ENCODE measurements at regions not wholly inside any gene's neighbourhood (a gene's known extent, or its start where the extent isn't known, plus 50 kb on each side); places are given as distances from the start of the nearest gene placed in this dataset.

GRCh38 chr5:87099968-87100367 lies 167.7 kb upstream of the RASA1 start:
- no peak overlapping the region for H3K27ac ChIP-seq (ENCODE audit: insufficient read depth, low read length)
- no peak overlapping the region for H2AFZ ChIP-seq (replicated peaks; ENCODE audit: low read length, poor library complexity)
- no peaks in the 10 kb centered on the region for H4K20me1 ChIP-seq (ENCODE audit: insufficient read depth, low read length)
- H3K14ac ChIP-seq (replicated peaks; ENCODE audit: low read depth, low read length): no peak overlapping the region
- no peak overlapping the region for H2AK5ac ChIP-seq (ENCODE audit: low read depth, low read length)
- no TSS peak for BruUV-seq (replicated peaks)
- in situ Hi-C loops (cut with MboI; ENCODE audit: low sequenced_read_pairs): no loop called here
- ATAC-seq (ENCODE audit: low read depth) (no peak), DNase-seq (no peak)
- H3K27me3 ChIP-seq (ENCODE audit: control insufficient read depth, insufficient read depth, low read length): no peaks in the 10 kb centered on the region
- no peak overlapping the region for H4K8ac ChIP-seq (ENCODE audit: low read depth in 2 of 2, low read length in 2 of 2)
- no peaks in the 10 kb centered on the region for H3K79me1 ChIP-seq (ENCODE audit: low read depth in 1 of 2, low read length in 2 of 2)
- no peak overlapping the region for H3K4me3 ChIP-seq (ENCODE audit: insufficient read depth, low read depth, low read length)
- H2BK5ac ChIP-seq (ENCODE audit: low read depth, low read length, poor library complexity, severe bottlenecking): no peak overlapping the region
- H3K18ac ChIP-seq (ENCODE audit: low read depth, low read length): no peak overlapping the region
- TF ChIP-seq CEBPB (IDR thresholded peaks at IDR 0.05; ENCODE audit: low read depth, low read length): no peak
- no peak for TF ChIP-seq RAD21 (IDR thresholded peaks at IDR 0.05; ENCODE audit: low read length)
- no peak for TF ChIP-seq POLR2A (IDR thresholded peaks at IDR 0.05; ENCODE audit: low read depth, low read length)
- no peak for TF ChIP-seq CTCF (conservative IDR thresholded peaks at IDR 0.05; ENCODE audit: low read depth, low read length)
- TF ChIP-seq SMC3 (IDR thresholded peaks at IDR 0.05; ENCODE audit: low read depth, low read length): no peak
- TF ChIP-seq NFE2L2 (IDR thresholded peaks at IDR 0.05; ENCODE audit: low read depth, low read length): no peak
- no peak for TF ChIP-seq ELK1 (IDR thresholded peaks at IDR 0.05; ENCODE audit: borderline replicate concordance, low read depth, low read length)
- TF ChIP-seq RFX5 (IDR thresholded peaks at IDR 0.05; ENCODE audit: low read depth, low read length): no peak
- no peak for TF ChIP-seq CHD1 (IDR thresholded peaks at IDR 0.05; ENCODE audit: low read depth, low read length)
- no peak for TF ChIP-seq RCOR1 (IDR thresholded peaks at IDR 0.05; ENCODE audit: insufficient replicate concordance, low read length)
- no peak for TF ChIP-seq BHLHE40 (IDR thresholded peaks at IDR 0.05; ENCODE audit: low read depth, low read length)
- no peaks in the 10 kb centered on the region for H3K9me1 ChIP-seq (ENCODE audit: insufficient read depth, low read length)
- H4K91ac ChIP-seq (ENCODE audit: insufficient read depth, low read depth, low read length): no peak overlapping the region
- H3K56ac ChIP-seq (ENCODE audit: extremely low read depth, insufficient read depth, low read length): no peak overlapping the region
- H2BK20ac ChIP-seq (ENCODE audit: low read depth, low read length): no peak overlapping the region
- peaks cover 1% of the 10 kb centered on the region; the same call in 1 of the 2 replicates for H3K4me1 ChIP-seq (ENCODE audit: control insufficient read depth, insufficient read depth, low read length)
- no peak overlapping the region for H3K23ac ChIP-seq (ENCODE audit: low read depth, low read length)
- H2BK120ac ChIP-seq (ENCODE audit: low read depth, low read length): no peak overlapping the region
- no peaks in the 10 kb centered on the region for H3K9me3 ChIP-seq (ENCODE audit: control insufficient read depth, insufficient read depth, low read length)
- no peak overlapping the region for H2AK9ac ChIP-seq (replicated peaks; ENCODE audit: low read depth, low read length, poor library complexity)
- H3K9ac ChIP-seq (ENCODE audit: low read depth, low read length): no peak overlapping the region
- no peak overlapping the region for H3K4ac ChIP-seq (ENCODE audit: low read depth, low read length)
- dilution Hi-C loops (cut with HindIII; ENCODE audit: low sequenced_read_pairs, unreplicated experiment): no loop called here
- ChIA-PET CTCF (no interaction called here), POLR2A (ENCODE audit: unreplicated experiment) (no interaction called here)
- H3K4me2 ChIP-seq (ENCODE audit: low read depth, low read length): no peak overlapping the region
- intact Hi-C loops (cut with micrococcal nuclease): no loop called here
- H4K5ac ChIP-seq (ENCODE audit: low read depth, low read length): no peak overlapping the region
- no peak overlapping the region for H2BK15ac ChIP-seq (ENCODE audit: low read depth, low read length)
- no peaks in the 10 kb centered on the region for H3K36me3 ChIP-seq (ENCODE audit: control insufficient read depth, insufficient read depth, low read length)
